ENCODE measurements at regions not wholly inside any gene's neighbourhood (a gene's known extent, or its start where the extent isn't known, plus 50 kb on each side); places are given as distances from the start of the nearest gene placed in this dataset.

DNA sequence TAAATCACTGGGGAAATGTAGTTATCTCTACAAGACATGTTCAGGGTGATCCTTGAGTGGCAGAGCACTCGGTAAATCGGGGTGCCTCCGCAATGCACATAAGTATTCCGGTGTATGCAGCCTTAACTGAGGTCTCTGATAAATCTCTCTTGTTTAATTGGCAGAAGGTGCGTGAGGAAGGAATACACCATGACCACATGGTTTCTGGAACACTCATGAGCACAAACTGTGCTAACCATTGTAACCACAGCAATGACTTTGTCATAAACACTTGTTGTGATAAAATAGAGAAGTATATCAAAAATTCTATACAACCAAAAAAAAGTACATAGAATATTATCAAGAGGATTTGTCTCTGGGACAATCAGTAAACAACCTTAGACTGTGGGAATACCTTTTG is 146.8 kb upstream of the DIO2 start:
- Histone ChIP-seq H3K4me1 (ENCODE audit: control insufficient read depth in 1 of 2, insufficient read depth in 2 of 2, low read depth in 1 of 2, low read length in 1 of 2) (no peaks in the 10 kb centered on the region), H3K9me3 (no peaks in the 10 kb centered on the region), H3K36me3 (replicated peaks in 1 of 2; ENCODE audit: control insufficient read depth in 1 of 2, insufficient read depth in 2 of 2, low read length in 1 of 2) (no peaks in the 10 kb centered on the region), H3K9ac (no peak overlapping the region), H3K9me2 (no peaks in the 10 kb centered on the region), H3K79me2 (ENCODE audit: insufficient read depth) (no peaks in the 10 kb centered on the region), H3K27me3 (ENCODE audit: insufficient read depth) (no peaks in the 10 kb centered on the region), H3F3A (replicated peaks; ENCODE audit: insufficient read depth) (no peaks in the 10 kb centered on the region), H3K27ac (ENCODE audit: low read depth in 2 of 2, low read length in 1 of 2) (no peak overlapping the region), H4K20me1 (ENCODE audit: insufficient read depth) (no peaks in the 10 kb centered on the region), H3K4me3 (ENCODE audit: low read depth in 2 of 2, low read length in 1 of 2) (no peak overlapping the region), H3K4me2 (no peak overlapping the region), H2AFZ (ENCODE audit: low read depth) (no peak overlapping the region)
- POLR2A ChIA-PET: no interaction called here
- no peak for DNase-seq
- 94% methylated on average over 5 of the region's 5 CpGs for WGBS (ENCODE audit: low lambda C conversion rate)
- CTCF ChIA-PET: no interaction called here
- no peak for TF ChIP-seq TEAD4 (IDR thresholded peaks at IDR 0.05; ENCODE audit: borderline replicate concordance, insufficient read depth)
- TF ChIP-seq FOSL2 (IDR thresholded peaks at IDR 0.05; ENCODE audit: borderline replicate concordance, low read depth): no peak
- TF ChIP-seq RXRA (IDR thresholded peaks at IDR 0.05; ENCODE audit: borderline replicate concordance, low read depth): no peak

DNA sequence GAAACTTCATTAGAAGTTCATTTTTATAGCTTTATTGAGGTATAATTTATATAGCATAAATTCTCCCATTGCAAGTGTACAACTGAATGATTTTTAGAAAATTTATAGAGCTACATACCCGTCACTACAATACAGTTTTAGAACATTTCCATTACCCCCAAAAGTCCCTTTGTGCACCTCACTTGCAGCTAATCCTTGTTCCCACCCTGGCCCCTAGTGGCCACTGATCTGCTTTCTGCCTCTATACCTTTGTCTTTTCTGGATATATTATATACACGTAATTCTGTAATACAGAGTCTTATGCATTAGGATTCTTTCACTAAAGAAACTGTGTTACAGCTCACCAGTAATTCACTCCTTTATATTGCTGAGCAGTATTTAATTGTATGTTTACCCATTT is 145.1 kb upstream of the DIO2 start:
- H2AFZ ChIP-seq (ENCODE audit: low read depth): no peak overlapping the region
- no peak overlapping the region for H3K9ac ChIP-seq
- TF ChIP-seq, protein P1, sequence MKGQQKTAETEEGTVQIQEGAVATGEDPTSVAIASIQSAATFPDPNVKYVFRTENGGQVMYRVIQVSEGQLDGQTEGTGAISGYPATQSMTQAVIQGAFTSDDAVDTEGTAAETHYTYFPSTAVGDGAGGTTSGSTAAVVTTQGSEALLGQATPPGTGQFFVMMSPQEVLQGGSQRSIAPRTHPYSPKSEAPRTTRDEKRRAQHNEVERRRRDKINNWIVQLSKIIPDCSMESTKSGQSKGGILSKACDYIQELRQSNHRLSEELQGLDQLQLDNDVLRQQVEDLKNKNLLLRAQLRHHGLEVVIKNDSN (IDR thresholded peaks at IDR 0.05; ENCODE audit: borderline replicate concordance, low read depth): no peak
- TF ChIP-seq RAD21 (IDR thresholded peaks at IDR 0.05; ENCODE audit: low read length): peak; percentile 61
- TF ChIP-seq EZH2phosphoT487 (IDR thresholded peaks at IDR 0.05; ENCODE audit: borderline replicate concordance, low read depth): no peak
- TF ChIP-seq, protein P2, sequence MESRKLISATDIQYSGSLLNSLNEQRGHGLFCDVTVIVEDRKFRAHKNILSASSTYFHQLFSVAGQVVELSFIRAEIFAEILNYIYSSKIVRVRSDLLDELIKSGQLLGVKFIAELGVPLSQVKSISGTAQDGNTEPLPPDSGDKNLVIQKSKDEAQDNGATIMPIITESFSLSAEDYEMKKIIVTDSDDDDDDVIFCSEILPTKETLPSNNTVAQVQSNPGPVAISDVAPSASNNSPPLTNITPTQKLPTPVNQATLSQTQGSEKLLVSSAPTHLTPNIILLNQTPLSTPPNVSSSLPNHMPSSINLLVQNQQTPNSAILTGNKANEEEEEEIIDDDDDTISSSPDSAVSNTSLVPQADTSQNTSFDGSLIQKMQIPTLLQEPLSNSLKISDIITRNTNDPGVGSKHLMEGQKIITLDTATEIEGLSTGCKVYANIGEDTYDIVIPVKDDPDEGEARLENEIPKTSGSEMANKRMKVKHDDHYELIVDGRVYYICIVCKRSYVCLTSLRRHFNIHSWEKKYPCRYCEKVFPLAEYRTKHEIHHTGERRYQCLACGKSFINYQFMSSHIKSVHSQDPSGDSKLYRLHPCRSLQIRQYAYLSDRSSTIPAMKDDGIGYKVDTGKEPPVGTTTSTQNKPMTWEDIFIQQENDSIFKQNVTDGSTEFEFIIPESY (IDR thresholded peaks at IDR 0.05; ENCODE audit: borderline replicate concordance, low read depth): no peak
- TF ChIP-seq SMC3 (IDR thresholded peaks at IDR 0.05; ENCODE audit: low read depth, low read length): peak; percentile 41
- TF ChIP-seq, protein P3, sequence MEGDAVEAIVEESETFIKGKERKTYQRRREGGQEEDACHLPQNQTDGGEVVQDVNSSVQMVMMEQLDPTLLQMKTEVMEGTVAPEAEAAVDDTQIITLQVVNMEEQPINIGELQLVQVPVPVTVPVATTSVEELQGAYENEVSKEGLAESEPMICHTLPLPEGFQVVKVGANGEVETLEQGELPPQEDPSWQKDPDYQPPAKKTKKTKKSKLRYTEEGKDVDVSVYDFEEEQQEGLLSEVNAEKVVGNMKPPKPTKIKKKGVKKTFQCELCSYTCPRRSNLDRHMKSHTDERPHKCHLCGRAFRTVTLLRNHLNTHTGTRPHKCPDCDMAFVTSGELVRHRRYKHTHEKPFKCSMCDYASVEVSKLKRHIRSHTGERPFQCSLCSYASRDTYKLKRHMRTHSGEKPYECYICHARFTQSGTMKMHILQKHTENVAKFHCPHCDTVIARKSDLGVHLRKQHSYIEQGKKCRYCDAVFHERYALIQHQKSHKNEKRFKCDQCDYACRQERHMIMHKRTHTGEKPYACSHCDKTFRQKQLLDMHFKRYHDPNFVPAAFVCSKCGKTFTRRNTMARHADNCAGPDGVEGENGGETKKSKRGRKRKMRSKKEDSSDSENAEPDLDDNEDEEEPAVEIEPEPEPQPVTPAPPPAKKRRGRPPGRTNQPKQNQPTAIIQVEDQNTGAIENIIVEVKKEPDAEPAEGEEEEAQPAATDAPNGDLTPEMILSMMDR (IDR thresholded peaks at IDR 0.05): peak; percentile 65
- TF ChIP-seq, protein P4, sequence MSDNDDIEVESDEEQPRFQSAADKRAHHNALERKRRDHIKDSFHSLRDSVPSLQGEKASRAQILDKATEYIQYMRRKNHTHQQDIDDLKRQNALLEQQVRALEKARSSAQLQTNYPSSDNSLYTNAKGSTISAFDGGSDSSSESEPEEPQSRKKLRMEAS (IDR thresholded peaks at IDR 0.05; ENCODE audit: low read depth): no peak
- no peak for TF ChIP-seq NRF1 (IDR thresholded peaks at IDR 0.05; ENCODE audit: low read depth, low read length)
- CTCF ChIA-PET: interaction anchor here (0.6 to 1.9 kb wide), 11 partner anchors 9 to 300 kb away, joined by 3 to 9 read pairs (median 3); no protein-coding TSS in a partner anchor
- POLR2A ChIA-PET: no interaction called here
- H3K27ac ChIP-seq (ENCODE audit: low read depth in 2 of 2, low read length in 1 of 2): no peak overlapping the region
- H3F3A ChIP-seq (replicated peaks; ENCODE audit: insufficient read depth): no peaks in the 10 kb centered on the region
- DNase-seq: peak; percentile 6
- no peaks in the 10 kb centered on the region for H3K79me2 ChIP-seq (ENCODE audit: insufficient read depth)
- H3K27me3 ChIP-seq (ENCODE audit: insufficient read depth): no peaks in the 10 kb centered on the region
- 61% methylated on average over 2 of the region's 2 CpGs for WGBS (ENCODE audit: low lambda C conversion rate)
- no peaks in the 10 kb centered on the region for H3K9me3 ChIP-seq
- no peaks in the 10 kb centered on the region for H4K20me1 ChIP-seq (ENCODE audit: insufficient read depth)
- no peak overlapping the region for H3K4me2 ChIP-seq
- no peaks in the 10 kb centered on the region for H3K9me2 ChIP-seq
- no peak overlapping the region for H3K4me3 ChIP-seq (ENCODE audit: low read depth in 2 of 2, low read length in 1 of 2)
- no peaks in the 10 kb centered on the region for H3K4me1 ChIP-seq (ENCODE audit: control insufficient read depth in 1 of 2, insufficient read depth in 2 of 2, low read depth in 1 of 2, low read length in 1 of 2)
- H3K36me3 ChIP-seq (replicated peaks in 1 of 2; ENCODE audit: control insufficient read depth in 1 of 2, insufficient read depth in 2 of 2, low read length in 1 of 2): no peaks in the 10 kb centered on the region
